ENCODE measurements at regions not wholly inside any gene's neighbourhood (a gene's known extent, or its start where the extent isn't known, plus 50 kb on each side); places are given as distances from the start of the nearest gene placed in this dataset.

GRCh38 chr7:25565002-25565401 lies 336.7 kb upstream of the NPVF start:
- Histone ChIP-seq H3K36me3 (ENCODE audit: low read depth) (no peaks in the 10 kb centered on the region), H3K4me1 (ENCODE audit: low read depth) (no peaks in the 10 kb centered on the region), H3K4me3 (no peak overlapping the region), H3K9me3 (no peaks in the 10 kb centered on the region)
- intact Hi-C loops (cut with DNase I, micrococcal nuclease) = loop anchor here (5.0 to 10.0 kb wide), 4 partner anchors 173 to 310 kb away; no protein-coding TSS in a partner anchor
- ATAC-seq (no peak), DNase-seq (no peak)
- TF ChIP-seq, protein P1, sequence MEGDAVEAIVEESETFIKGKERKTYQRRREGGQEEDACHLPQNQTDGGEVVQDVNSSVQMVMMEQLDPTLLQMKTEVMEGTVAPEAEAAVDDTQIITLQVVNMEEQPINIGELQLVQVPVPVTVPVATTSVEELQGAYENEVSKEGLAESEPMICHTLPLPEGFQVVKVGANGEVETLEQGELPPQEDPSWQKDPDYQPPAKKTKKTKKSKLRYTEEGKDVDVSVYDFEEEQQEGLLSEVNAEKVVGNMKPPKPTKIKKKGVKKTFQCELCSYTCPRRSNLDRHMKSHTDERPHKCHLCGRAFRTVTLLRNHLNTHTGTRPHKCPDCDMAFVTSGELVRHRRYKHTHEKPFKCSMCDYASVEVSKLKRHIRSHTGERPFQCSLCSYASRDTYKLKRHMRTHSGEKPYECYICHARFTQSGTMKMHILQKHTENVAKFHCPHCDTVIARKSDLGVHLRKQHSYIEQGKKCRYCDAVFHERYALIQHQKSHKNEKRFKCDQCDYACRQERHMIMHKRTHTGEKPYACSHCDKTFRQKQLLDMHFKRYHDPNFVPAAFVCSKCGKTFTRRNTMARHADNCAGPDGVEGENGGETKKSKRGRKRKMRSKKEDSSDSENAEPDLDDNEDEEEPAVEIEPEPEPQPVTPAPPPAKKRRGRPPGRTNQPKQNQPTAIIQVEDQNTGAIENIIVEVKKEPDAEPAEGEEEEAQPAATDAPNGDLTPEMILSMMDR (IDR thresholded peaks at IDR 0.05) = no peak

- H3K36me3 ChIP-seq (ENCODE audit: low read depth) = no peaks in the 10 kb centered on the region
- TF ChIP-seq, protein P1 (IDR thresholded peaks at IDR 0.05) = peak; percentile 97
- ATAC-seq (peak; percentile 50), DNase-seq (peak in 2 of 3 donors; percentile 74 to 84)
- H3K4me3 ChIP-seq = no peak overlapping the region
- H3K4me1 ChIP-seq (ENCODE audit: low read depth) = no peaks in the 10 kb centered on the region
- intact Hi-C loops (cut with DNase I, micrococcal nuclease) = loop anchor here (5.0 to 10.0 kb wide), 4 partner anchors 174 to 311 kb away; no protein-coding TSS in a partner anchor
- H3K9me3 ChIP-seq = no peaks in the 10 kb centered on the region
These were observed 337.7 kb upstream of the NPVF start for GRCh38 chr7:25565949-25566348.

DNA sequence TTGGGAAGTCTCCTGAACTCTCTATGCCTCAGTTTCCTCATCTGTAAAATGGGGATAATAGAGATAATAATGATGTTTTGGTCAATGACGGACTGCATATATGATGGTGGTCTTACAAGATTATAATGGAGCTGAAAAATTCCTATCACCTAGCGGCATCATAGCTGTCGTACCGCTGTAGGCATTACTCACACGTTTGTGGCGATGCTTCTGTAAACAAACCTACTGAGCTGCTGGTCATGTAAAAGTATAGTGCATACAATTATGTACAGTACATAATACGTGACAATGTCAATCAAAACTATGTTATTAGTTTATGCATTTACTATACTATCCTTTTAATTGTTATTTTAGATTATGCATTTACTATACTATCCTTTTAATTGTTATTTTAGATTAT lies 339.1 kb upstream of the NPVF start:
- Histone ChIP-seq H3K36me3 (ENCODE audit: low read depth) (no peaks in the 10 kb centered on the region), H3K4me3 (no peak overlapping the region), H3K4me1 (ENCODE audit: low read depth) (no peaks in the 10 kb centered on the region), H3K9me3 (no peaks in the 10 kb centered on the region)
- ATAC-seq (no peak), DNase-seq (no peak)
- TF ChIP-seq, protein P1 (IDR thresholded peaks at IDR 0.05) = no peak
- intact Hi-C loops (cut with DNase I, micrococcal nuclease) = loop anchor here (5.0 to 10.0 kb wide), 4 partner anchors 175 to 313 kb away; no protein-coding TSS in a partner anchor

- H3K4me3 ChIP-seq = no peak overlapping the region
- H3K9me3 ChIP-seq = no peaks in the 10 kb centered on the region
- DNase-seq = no peak
These were observed 341.5 kb upstream of the NPVF start for GRCh38 chr7:25569765-25570164.

DNA sequence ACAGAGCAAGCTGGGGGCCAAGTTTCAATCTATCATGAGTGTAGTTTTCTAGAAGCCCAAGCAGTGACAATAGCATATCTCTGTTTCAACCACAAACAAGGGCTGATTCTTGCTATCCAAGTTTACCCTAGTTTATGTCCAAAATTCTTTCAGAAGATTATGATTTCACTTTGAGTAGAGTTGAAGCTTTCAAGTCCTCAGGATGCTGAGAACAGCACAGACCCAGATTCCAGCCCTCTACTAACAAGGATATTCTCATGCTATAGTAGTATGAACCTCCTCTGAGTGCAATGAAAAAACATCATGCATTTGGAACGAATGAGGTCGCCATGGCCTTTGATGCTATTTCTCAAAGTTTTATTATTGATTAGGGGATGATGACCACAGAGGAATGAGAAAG lies 344.1 kb upstream of the NPVF start:
- Histone ChIP-seq H3K9me3 (no peaks in the 10 kb centered on the region), H3K4me3 (no peak overlapping the region), H3K36me3 (ENCODE audit: low read depth) (no peaks in the 10 kb centered on the region), H3K4me1 (ENCODE audit: low read depth) (no peaks in the 10 kb centered on the region)
- TF ChIP-seq, protein P1 (IDR thresholded peaks at IDR 0.05) = no peak
- intact Hi-C loops (cut with DNase I, micrococcal nuclease) = no loop called here
- ATAC-seq (no peak), DNase-seq (no peak)

More at GRCh38 chr7:25569765-25570164, 341.5 kb upstream of the NPVF start:
- intact Hi-C loops (cut with DNase I, micrococcal nuclease) = loop anchor here (5.0 to 10.0 kb wide), 4 partner anchors 177 to 315 kb away; no protein-coding TSS in a partner anchor
- Histone ChIP-seq H3K4me1 (ENCODE audit: low read depth) (no peaks in the 10 kb centered on the region), H3K36me3 (ENCODE audit: low read depth) (no peaks in the 10 kb centered on the region)
- TF ChIP-seq, protein P1 (IDR thresholded peaks at IDR 0.05) = no peak
- ATAC-seq = no peak

DNA sequence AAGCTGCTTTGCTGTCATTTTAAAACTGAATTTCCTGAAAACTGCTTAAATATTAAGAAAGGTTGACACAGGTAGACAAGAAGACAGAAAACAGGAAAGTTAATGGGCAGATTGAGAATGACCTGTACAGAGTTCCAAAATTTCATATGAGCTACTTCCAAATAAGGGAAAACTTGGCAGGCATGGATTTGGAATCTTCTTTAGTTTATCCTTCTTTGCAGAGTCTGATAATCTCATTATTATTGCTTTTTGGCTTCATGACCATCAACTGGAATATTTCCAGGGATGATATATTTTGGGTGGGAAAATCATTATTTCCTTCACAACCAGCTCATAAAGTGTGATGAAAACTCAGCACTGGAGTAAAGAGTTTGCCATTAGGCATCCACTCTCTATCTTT lies 346.5 kb upstream of the NPVF start:
- H3K36me3 ChIP-seq (ENCODE audit: low read depth) = no peaks in the 10 kb centered on the region
- H3K9me3 ChIP-seq = no peaks in the 10 kb centered on the region
- no peak overlapping the region for H3K4me3 ChIP-seq
- no peak for DNase-seq
- TF ChIP-seq, protein P1 (IDR thresholded peaks at IDR 0.05) = no peak
- intact Hi-C loops (cut with DNase I, micrococcal nuclease) = no loop called here
- ATAC-seq = no peak
- peaks cover 14% of the 10 kb centered on the region for H3K4me1 ChIP-seq (ENCODE audit: low read depth)
